Breast epithelium (tissue), 4 donors: ENCODE measurements at regions not wholly inside any gene's neighbourhood (a gene's known extent, or its start where the extent isn't known, plus 50 kb on each side); places are given as distances from the start of the nearest gene placed in this dataset.

Experiments
- DNase-seq, 2 donors: peaks; one replicate each; pipeline ENCODE4 v3.0.0-alpha.2; 2019; ENCODE audit warnings: low spot score in 2 of 2
- H3K27ac ChIP-seq, 2 donors: fragments of 200-600 bp; sonication (generic) in 1 of 2; one replicate each; pipeline ENCODE4 v1.5.1; 2016 to 2019; ENCODE audit warnings: mild to moderate bottlenecking in 1 of 2
- H3K27me3 ChIP-seq, 2 donors: fragments of 200-600 bp; sonication (generic) in 1 of 2; one replicate each; pipeline versions ENCODE4 v1.5.1 to v1.6.0; 2017 to 2019; ENCODE audit warnings: control low read depth in 1 of 2, mild to moderate bottlenecking in 1 of 2
- H3K36me3 ChIP-seq: fragments of 200-600 bp; one replicate; pipeline ENCODE4 v1.5.1; 2019
- H3K4me1 ChIP-seq, 2 donors: fragments of 200-600 bp; sonication (generic); one replicate each; pipeline ENCODE4 v1.5.1; 2016 to 2019; ENCODE audit warnings: control low read depth in 1 of 2
- H3K4me3 ChIP-seq, 3 donors: fragments of 200-600 bp; sonication (generic); 1 replicate in 2 of 3; 2 replicates in 1 of 3; pipeline ENCODE4 v1.5.1; 2016 to 2019; ENCODE audit warnings: mild to moderate bottlenecking in 3 of 3, moderate library complexity in 2 of 3
- H3K9me3 ChIP-seq, 2 donors: fragments of 200-600 bp; sonication (generic) in 1 of 2; one replicate each; pipeline ENCODE4 v1.5.1; 2016 to 2019; ENCODE audit warnings: control low read depth in 1 of 2
- POLR2A ChIP-seq: fragments of 450-650 bp; IDR thresholded peaks from one replicate; pipeline ENCODE4 v1.6.1; 2016; ENCODE audit warnings: antibody characterized with exemption, mild to moderate bottlenecking, moderate library complexity
- POLR2AphosphoS5 ChIP-seq, 3 donors: sonication (generic); formaldehyde crosslinking; IDR thresholded peaks; one replicate each; pipeline ENCODE4 v1.6.1; 2017; ENCODE audit warnings: antibody characterized with exemption in 3 of 3
- intact Hi-C: fragments of 100-400 bp; cut with DNase I; formaldehyde crosslinking; loops from one replicate; pipeline ENCODE4 v1.15.1; 2023; ENCODE audit warnings: low total_unique reads
- TF ChIP-seq, protein P1 (sequence below), 3 donors: fragments of 450-650 bp; IDR thresholded peaks; one replicate each; pipeline ENCODE4 v1.5.1; 2016 to 2017; ENCODE audit warnings: antibody characterized with exemption in 3 of 3, mild to moderate bottlenecking in 3 of 3, moderate library complexity in 3 of 3

DNA sequence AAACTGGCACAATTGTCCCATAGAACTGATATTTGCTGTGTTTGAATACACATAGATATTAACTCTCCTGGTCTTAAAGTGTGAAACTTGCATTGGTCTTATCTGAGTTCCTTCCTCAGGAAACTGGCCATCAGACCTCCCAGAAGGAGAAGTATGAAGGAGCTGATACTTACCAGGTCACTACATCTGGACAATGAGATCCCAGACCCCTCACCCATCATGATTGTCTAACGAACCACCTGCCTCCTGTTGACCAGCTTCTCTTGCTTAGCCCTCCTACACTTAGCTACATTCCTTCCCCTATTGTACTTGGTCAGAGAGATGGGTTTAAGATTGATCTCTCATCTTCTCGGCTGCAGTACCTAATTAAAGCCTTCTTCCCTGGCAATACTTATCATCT lies 413.3 kb downstream of the KCTD12 start:
- no peak for DNase-seq
- no peaks in the 10 kb centered on the region for H3K36me3 ChIP-seq
- no peaks in the 10 kb centered on the region for H3K9me3 ChIP-seq
- no peak overlapping the region for H3K27ac ChIP-seq
- no peaks in the 10 kb centered on the region for H3K27me3 ChIP-seq
- H3K4me3 ChIP-seq, result no peak overlapping the region
- no peaks in the 10 kb centered on the region for H3K4me1 ChIP-seq
- TF ChIP-seq POLR2A (no peak), POLR2AphosphoS5 (IDR thresholded peaks at IDR 0.05) (no peak)
- TF ChIP-seq, protein P1, sequence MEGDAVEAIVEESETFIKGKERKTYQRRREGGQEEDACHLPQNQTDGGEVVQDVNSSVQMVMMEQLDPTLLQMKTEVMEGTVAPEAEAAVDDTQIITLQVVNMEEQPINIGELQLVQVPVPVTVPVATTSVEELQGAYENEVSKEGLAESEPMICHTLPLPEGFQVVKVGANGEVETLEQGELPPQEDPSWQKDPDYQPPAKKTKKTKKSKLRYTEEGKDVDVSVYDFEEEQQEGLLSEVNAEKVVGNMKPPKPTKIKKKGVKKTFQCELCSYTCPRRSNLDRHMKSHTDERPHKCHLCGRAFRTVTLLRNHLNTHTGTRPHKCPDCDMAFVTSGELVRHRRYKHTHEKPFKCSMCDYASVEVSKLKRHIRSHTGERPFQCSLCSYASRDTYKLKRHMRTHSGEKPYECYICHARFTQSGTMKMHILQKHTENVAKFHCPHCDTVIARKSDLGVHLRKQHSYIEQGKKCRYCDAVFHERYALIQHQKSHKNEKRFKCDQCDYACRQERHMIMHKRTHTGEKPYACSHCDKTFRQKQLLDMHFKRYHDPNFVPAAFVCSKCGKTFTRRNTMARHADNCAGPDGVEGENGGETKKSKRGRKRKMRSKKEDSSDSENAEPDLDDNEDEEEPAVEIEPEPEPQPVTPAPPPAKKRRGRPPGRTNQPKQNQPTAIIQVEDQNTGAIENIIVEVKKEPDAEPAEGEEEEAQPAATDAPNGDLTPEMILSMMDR (IDR thresholded peaks at IDR 0.05), result no peak
- intact Hi-C loops, result no loop called here

DNA sequence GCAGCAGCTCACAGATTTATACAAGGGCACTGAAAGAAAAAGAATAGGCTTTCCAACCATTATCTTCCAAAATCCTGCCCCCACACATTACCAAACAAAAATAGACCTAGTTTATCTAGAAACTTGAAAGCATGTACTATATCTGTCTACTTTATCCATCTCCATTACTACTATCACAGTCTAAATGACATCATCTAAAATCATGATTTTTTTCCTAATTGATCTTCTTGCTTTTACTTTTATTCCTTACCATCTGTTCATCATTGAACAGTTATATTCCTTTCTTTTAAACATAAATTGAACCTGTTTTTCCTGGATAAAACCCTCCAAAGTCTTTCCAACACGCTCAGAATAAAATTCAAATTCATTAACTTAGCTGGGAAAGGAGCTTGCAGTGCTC lies 414.7 kb downstream of the KCTD12 start:
- intact Hi-C loops, result no loop called here
- no peak overlapping the region for H3K27ac ChIP-seq
- H3K27me3 ChIP-seq, result no peaks in the 10 kb centered on the region
- no peaks in the 10 kb centered on the region for H3K36me3 ChIP-seq
- no peak for DNase-seq
- H3K4me1 ChIP-seq, result no peaks in the 10 kb centered on the region
- TF ChIP-seq POLR2AphosphoS5 (IDR thresholded peaks at IDR 0.05) (no peak), POLR2A (no peak)
- TF ChIP-seq, protein P1 (IDR thresholded peaks at IDR 0.05), result no peak
- no peaks in the 10 kb centered on the region for H3K9me3 ChIP-seq
- H3K4me3 ChIP-seq, result no peak overlapping the region

DNA sequence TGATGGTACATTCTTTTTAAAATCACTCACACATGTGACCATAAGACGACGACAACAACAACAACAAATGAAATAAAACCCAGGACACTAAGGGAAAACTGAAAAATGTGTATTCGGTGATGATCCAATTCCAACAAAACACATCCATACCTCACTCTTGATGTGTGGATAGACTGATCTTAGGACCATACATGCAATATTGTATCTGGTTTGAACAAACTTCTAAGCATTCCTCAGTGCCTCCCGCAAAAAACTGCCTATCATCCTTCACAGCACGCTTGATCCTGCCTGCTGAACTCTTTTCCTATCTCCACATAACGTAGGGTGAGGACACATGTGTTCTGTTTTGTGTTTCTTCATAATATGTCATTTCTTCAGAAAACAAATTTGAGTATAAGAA lies 415.2 kb downstream of the KCTD12 start:
- Histone ChIP-seq H3K4me3 (no peak overlapping the region), H3K4me1 (no peaks in the 10 kb centered on the region), H3K36me3 (no peaks in the 10 kb centered on the region), H3K9me3 (no peaks in the 10 kb centered on the region), H3K27ac (no peak overlapping the region), H3K27me3 (no peaks in the 10 kb centered on the region)
- no peak for DNase-seq
- TF ChIP-seq POLR2AphosphoS5 (IDR thresholded peaks at IDR 0.05) (no peak), POLR2A (no peak)
- TF ChIP-seq, protein P1 (IDR thresholded peaks at IDR 0.05), result no peak
- intact Hi-C loops, result no loop called here

DNA sequence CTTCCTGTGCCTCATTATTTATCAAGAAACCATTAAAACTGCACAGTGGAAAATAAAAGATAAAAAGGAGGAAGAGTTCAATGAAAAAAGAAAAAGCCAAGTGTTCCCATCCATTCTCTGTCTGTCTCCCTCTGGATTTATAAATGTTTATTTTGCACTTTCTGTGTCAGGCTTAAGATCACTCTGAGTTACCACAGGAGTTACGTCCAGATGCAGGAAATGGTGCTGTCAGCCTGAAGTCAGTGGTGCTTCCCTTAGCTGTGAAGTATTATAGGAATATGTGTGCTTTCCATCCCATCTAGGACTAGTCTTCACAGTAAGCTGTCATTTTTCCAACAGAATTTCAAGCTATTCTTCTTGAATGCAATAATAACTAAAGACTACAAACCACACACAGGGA lies 420.2 kb downstream of the KCTD12 start:
- intact Hi-C loops, result no loop called here

DNA sequence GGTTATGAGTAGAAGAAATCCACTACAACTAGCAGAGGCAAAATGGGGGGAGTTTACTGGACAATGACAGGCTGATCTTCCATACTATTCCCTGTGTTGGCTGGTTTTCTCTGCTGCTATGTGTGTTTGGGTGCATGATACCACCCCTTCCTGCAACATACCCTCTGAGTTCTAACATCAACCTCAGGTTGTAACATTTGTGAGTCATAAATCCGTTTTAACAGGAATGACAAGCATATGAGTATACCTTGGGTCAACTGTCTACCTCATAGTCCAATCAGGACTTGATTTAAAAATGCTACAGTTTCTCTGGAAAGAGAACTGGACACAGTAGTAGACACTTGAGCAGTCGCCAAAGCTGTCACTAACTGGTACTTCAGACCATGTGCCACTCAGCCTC lies 422.9 kb downstream of the KCTD12 start:
- no peak for TF ChIP-seq POLR2A
- TF ChIP-seq, protein P1 (IDR thresholded peaks at IDR 0.05), result no peak
- no peak for TF ChIP-seq POLR2AphosphoS5 (IDR thresholded peaks at IDR 0.05)
- H3K4me3 ChIP-seq, result no peak overlapping the region
- H3K27me3 ChIP-seq, result no peaks in the 10 kb centered on the region
- H3K27ac ChIP-seq, result no peak overlapping the region
- H3K9me3 ChIP-seq, result no peaks in the 10 kb centered on the region
- DNase-seq, result no peak
- no peaks in the 10 kb centered on the region for H3K4me1 ChIP-seq
- H3K36me3 ChIP-seq, result no peaks in the 10 kb centered on the region
- intact Hi-C loops, result no loop called here

More for the DNA sequence above, 420.2 kb downstream of the KCTD12 start:
- Histone ChIP-seq H3K27me3 (no peaks in the 10 kb centered on the region), H3K27ac (no peak overlapping the region), H3K4me3 (no peak overlapping the region), H3K9me3 (no peaks in the 10 kb centered on the region), H3K36me3 (no peaks in the 10 kb centered on the region), H3K4me1 (no peaks in the 10 kb centered on the region)
- DNase-seq, result no peak
- TF ChIP-seq POLR2AphosphoS5 (IDR thresholded peaks at IDR 0.05) (no peak), POLR2A (no peak)

DNA sequence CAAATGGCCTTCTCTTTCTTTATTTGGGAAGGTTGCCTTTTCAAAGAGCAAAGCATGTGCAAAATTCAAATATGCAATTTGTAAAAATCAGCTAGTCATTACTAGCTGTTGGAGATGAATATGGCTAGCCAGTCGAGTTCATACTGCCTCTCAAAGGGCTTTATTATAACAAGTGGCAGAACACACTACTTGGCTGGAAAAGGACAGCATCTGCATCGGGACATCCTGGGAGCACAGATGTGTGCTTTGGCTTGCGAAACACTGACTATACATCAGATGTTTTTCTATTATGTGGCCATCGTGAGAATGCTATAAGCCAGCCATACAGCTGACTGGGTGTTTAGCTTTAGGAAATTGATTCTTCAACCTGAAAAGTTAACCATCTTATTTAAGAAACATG lies 424.2 kb downstream of the KCTD12 start:
- Histone ChIP-seq H3K36me3 (no peaks in the 10 kb centered on the region), H3K4me1 (no peaks in the 10 kb centered on the region), H3K9me3 (no peaks in the 10 kb centered on the region), H3K27ac (no peak overlapping the region), H3K27me3 (no peaks in the 10 kb centered on the region), H3K4me3 (no peak overlapping the region)
- DNase-seq, result no peak
- intact Hi-C loops, result no loop called here
- TF ChIP-seq, protein P1 (IDR thresholded peaks at IDR 0.05), result no peak
- TF ChIP-seq POLR2A (no peak), POLR2AphosphoS5 (IDR thresholded peaks at IDR 0.05) (no peak)
